ENCODE measurements at regions not wholly inside any gene's neighbourhood (a gene's known extent, or its start where the extent isn't known, plus 50 kb on each side); places are given as distances from the start of the nearest gene placed in this dataset.

DNA sequence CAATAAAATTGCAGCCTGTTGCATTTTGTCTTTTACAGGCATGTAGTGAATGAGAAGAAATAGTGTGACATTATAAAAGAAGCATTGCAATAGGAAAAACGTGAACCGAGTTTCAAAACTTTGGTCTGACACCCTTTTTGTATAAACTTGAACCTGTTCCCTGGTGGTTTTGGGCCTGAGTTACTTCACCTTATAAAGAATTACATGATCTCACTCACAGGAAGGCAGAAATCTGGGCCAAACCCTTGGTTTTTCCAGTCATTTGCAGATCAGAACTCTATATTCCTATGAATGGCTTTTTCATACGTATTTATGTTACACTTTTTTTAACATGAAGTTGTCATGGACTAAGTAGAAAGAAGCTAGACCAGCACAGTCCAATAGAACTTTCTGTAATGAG lies 138.5 kb upstream of the FLRT2 start:
- H3K27me3 ChIP-seq (replicated peaks; ENCODE audit: insufficient read depth) = no peaks in the 10 kb centered on the region
- H3K4me3 ChIP-seq = no peak overlapping the region
- no peaks in the 10 kb centered on the region for H3K9me3 ChIP-seq
- H3K36me3 ChIP-seq = no peaks in the 10 kb centered on the region
- WGBS = 60% methylated on average over 3 of the region's 3 CpGs
- no peak overlapping the region for H3K27ac ChIP-seq
- no peak for TF ChIP-seq POLR2A (IDR thresholded peaks at IDR 0.05)
- TF ChIP-seq POLR2AphosphoS5 (IDR thresholded peaks at IDR 0.05) = no peak
- no peak for TF ChIP-seq CTCF (IDR thresholded peaks at IDR 0.05)
- no peaks in the 10 kb centered on the region for H3K4me1 ChIP-seq (replicated peaks)
- intact Hi-C loops (cut with DNase I) = no loop called here
- DNase-seq (ENCODE audit: low spot score) = no peak

- TF ChIP-seq POLR2AphosphoS5 (IDR thresholded peaks at IDR 0.05) (no peak), CTCF (IDR thresholded peaks at IDR 0.05) (no peak), POLR2A (IDR thresholded peaks at IDR 0.05) (no peak)
- Histone ChIP-seq H3K4me3 (no peak overlapping the region), H3K36me3 (no peaks in the 10 kb centered on the region), H3K9me3 (no peaks in the 10 kb centered on the region), H3K27ac (no peak overlapping the region), H3K27me3 (replicated peaks; ENCODE audit: insufficient read depth) (no peaks in the 10 kb centered on the region), H3K4me1 (replicated peaks) (no peaks in the 10 kb centered on the region)
- no peak for DNase-seq (ENCODE audit: low spot score)
- intact Hi-C loops (cut with DNase I) = no loop called here
- 91% methylated on average over 3 of the region's 3 CpGs for WGBS
Measured at GRCh38 chr14:85391892-85392291, 138.1 kb upstream of the FLRT2 start.

GRCh38 chr14:85399186-85399585 lies 130.8 kb upstream of the FLRT2 start:
- intact Hi-C loops (cut with DNase I) = no loop called here
- no peaks in the 10 kb centered on the region for H3K36me3 ChIP-seq
- no peak overlapping the region for H3K4me3 ChIP-seq
- no peak overlapping the region for H3K27ac ChIP-seq
- H3K4me1 ChIP-seq (replicated peaks) = no peaks in the 10 kb centered on the region
- DNase-seq (ENCODE audit: low spot score) = no peak
- no peaks in the 10 kb centered on the region for H3K9me3 ChIP-seq
- 88% methylated on average over 2 of the region's 2 CpGs for WGBS
- H3K27me3 ChIP-seq (replicated peaks; ENCODE audit: insufficient read depth) = no peaks in the 10 kb centered on the region
- TF ChIP-seq POLR2AphosphoS5 (IDR thresholded peaks at IDR 0.05) (no peak), CTCF (IDR thresholded peaks at IDR 0.05) (no peak)

GRCh38 chr14:85400678-85401077 lies 129.3 kb upstream of the FLRT2 start:
- Histone ChIP-seq H3K9me3 (no peaks in the 10 kb centered on the region), H3K4me3 (no peak overlapping the region), H3K27me3 (replicated peaks; ENCODE audit: insufficient read depth) (no peaks in the 10 kb centered on the region), H3K36me3 (no peaks in the 10 kb centered on the region), H3K27ac (no peak overlapping the region), H3K4me1 (replicated peaks) (no peaks in the 10 kb centered on the region)
- intact Hi-C loops (cut with DNase I) = no loop called here
- 90% methylated on average over 3 of the region's 3 CpGs for WGBS
- TF ChIP-seq POLR2A (IDR thresholded peaks at IDR 0.05) (no peak), CTCF (IDR thresholded peaks at IDR 0.05) (no peak), POLR2AphosphoS5 (IDR thresholded peaks at IDR 0.05) (no peak)
- DNase-seq (ENCODE audit: low spot score) = no peak

DNA sequence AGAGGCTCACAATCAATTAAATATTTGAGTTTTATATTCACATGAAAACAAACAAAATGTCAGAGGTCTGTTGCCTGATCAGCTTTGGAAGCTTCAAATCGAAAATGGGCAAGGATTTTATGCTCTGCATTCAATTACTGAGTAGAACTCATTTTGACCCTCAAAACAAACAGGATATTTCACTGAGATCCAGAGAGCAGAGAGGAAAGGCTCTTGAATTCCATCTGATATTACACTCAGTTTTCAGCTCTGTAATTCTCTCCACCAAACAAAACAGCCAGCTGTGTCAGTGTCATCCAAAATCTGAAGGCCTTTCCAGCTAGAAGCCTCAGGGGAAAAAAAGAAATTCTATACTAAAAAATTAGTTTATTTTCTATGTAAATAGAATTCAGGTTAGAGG lies 128.6 kb upstream of the FLRT2 start:
- Histone ChIP-seq H3K4me1 (replicated peaks) (no peaks in the 10 kb centered on the region), H3K4me3 (no peak overlapping the region), H3K9me3 (no peaks in the 10 kb centered on the region), H3K36me3 (no peaks in the 10 kb centered on the region), H3K27me3 (replicated peaks; ENCODE audit: insufficient read depth) (no peaks in the 10 kb centered on the region), H3K27ac (no peak overlapping the region)
- DNase-seq (ENCODE audit: low spot score) = no peak
- intact Hi-C loops (cut with DNase I) = no loop called here
- 22% methylated on average over 1 of the region's 1 CpG for WGBS
- no peak for TF ChIP-seq CTCF (IDR thresholded peaks at IDR 0.05)
- no peak for TF ChIP-seq POLR2A (IDR thresholded peaks at IDR 0.05)
- TF ChIP-seq POLR2AphosphoS5 (IDR thresholded peaks at IDR 0.05) = no peak

Measured in prostate gland (tissue), 2 donors.